Hepatocyte (in vitro differentiated cells): ENCODE measurements at regions not wholly inside any gene's neighbourhood (a gene's known extent, or its start where the extent isn't known, plus 50 kb on each side); places are given as distances from the start of the nearest gene placed in this dataset.

Source experiments
- DNase-seq: peaks from one replicate; pipeline ENCODE4 v3.0.0-alpha.2; 2016; ENCODE audit warnings: low spot score
- H2AFZ ChIP-seq: fragments of 200-600 bp; sonication (generic); 2 replicates; pipeline ENCODE4 v1.6.0; 2016; ENCODE audit warnings: antibody characterized with exemption, mild to moderate bottlenecking
- H3K27ac ChIP-seq: fragments of 200-600 bp; sonication (generic); 2 replicates; pipeline ENCODE4 v1.5.1; 2016; ENCODE audit warnings: mild to moderate bottlenecking
- H3K27me3 ChIP-seq: fragments of 200-600 bp; sonication (generic); 2 replicates; pipeline ENCODE4 v1.6.1; 2016
- H3K36me3 ChIP-seq: fragments of 200-600 bp; sonication (generic); replicated peaks from 2 replicates; pipeline ENCODE4 v1.5.1; 2016; ENCODE audit warnings: low read depth; ENCODE audit not compliant: insufficient read depth
- H3K4me1 ChIP-seq: fragments of 200-600 bp; sonication (generic); 2 replicates; pipeline ENCODE4 v1.5.1; 2016; ENCODE audit warnings: mild to moderate bottlenecking, moderate library complexity; ENCODE audit not compliant: insufficient read depth
- H3K4me2 ChIP-seq: fragments of 200-600 bp; sonication (generic); 2 replicates; pipeline ENCODE4 v1.6.0; 2016
- H3K4me3 ChIP-seq: fragments of 200-600 bp; sonication (generic); 2 replicates; pipeline ENCODE4 v1.5.1; 2016; ENCODE audit warnings: mild to moderate bottlenecking
- H3K79me2 ChIP-seq: fragments of 200-600 bp; sonication (generic); 2 replicates; pipeline ENCODE4 v1.6.0; 2017; ENCODE audit warnings: mild to moderate bottlenecking
- H3K9me2 ChIP-seq: fragments of 200-600 bp; sonication (generic); replicated peaks from 2 replicates; pipeline ENCODE4 v1.6.0; 2017; ENCODE audit warnings: mild to moderate bottlenecking; ENCODE audit not compliant: insufficient read depth
- H3K9me3 ChIP-seq: fragments of 200-600 bp; sonication (generic); 2 replicates; pipeline ENCODE4 v1.5.1; 2016; ENCODE audit warnings: low read depth, mild to moderate bottlenecking
- H4K20me1 ChIP-seq: fragments of 200-600 bp; sonication (generic); 2 replicates; pipeline ENCODE4 v1.6.0; 2016; ENCODE audit warnings: mild to moderate bottlenecking; ENCODE audit not compliant: insufficient read depth, poor library complexity, severe bottlenecking
- CTCF ChIP-seq: fragments of 200-600 bp; sonication (generic); IDR thresholded peaks from 2 replicates; pipeline ENCODE4 v1.5.1; 2016; ENCODE audit warnings: antibody characterized with exemption, mild to moderate bottlenecking; ENCODE audit not compliant: poor library complexity
- EZH2 ChIP-seq: fragments of 200-600 bp; sonication (generic); IDR thresholded peaks from 2 replicates; pipeline ENCODE4 v1.6.1; 2016; ENCODE audit warnings: antibody characterized with exemption, mild to moderate bottlenecking, borderline replicate concordance
- EZH2phosphoT487 ChIP-seq: fragments of 200-600 bp; sonication (generic); IDR thresholded peaks from one replicate; pipeline ENCODE4 v1.6.1; 2018; ENCODE audit warnings: antibody characterized with exemption, mild to moderate bottlenecking, low read depth, moderate library complexity; ENCODE audit not compliant: unreplicated experiment, severe bottlenecking
- WGBS: methylation state at CpG from one replicate; pipeline ENCODE4 v1.1.6; 2016; ENCODE audit warnings: low lambda C conversion rate; ENCODE audit errors: missing lambda C conversion rate; 5-methylcytosine and 5-hydroxymethylcytosine counted together

GRCh38 chr4:162401021-162401420 lies 237.2 kb upstream of the FSTL5 start:
- DNase-seq, result no peak
- no peaks in the 10 kb centered on the region for H3K79me2 ChIP-seq
- H4K20me1 ChIP-seq, result no peaks in the 10 kb centered on the region
- H3K27me3 ChIP-seq, result no peaks in the 10 kb centered on the region
- H3K4me2 ChIP-seq, result no peak overlapping the region
- TF ChIP-seq CTCF (no peak), EZH2 (no peak), EZH2phosphoT487 (no peak)
- no peaks in the 10 kb centered on the region for H3K36me3 ChIP-seq
- no peaks in the 10 kb centered on the region for H3K9me2 ChIP-seq
- no peak overlapping the region for H2AFZ ChIP-seq
- WGBS, result 88% methylated on average over 5 of the region's 5 CpGs
- H3K4me3 ChIP-seq, result no peak overlapping the region
- no peak overlapping the region for H3K27ac ChIP-seq
- no peaks in the 10 kb centered on the region for H3K4me1 ChIP-seq
- H3K9me3 ChIP-seq, result no peaks in the 10 kb centered on the region

DNA sequence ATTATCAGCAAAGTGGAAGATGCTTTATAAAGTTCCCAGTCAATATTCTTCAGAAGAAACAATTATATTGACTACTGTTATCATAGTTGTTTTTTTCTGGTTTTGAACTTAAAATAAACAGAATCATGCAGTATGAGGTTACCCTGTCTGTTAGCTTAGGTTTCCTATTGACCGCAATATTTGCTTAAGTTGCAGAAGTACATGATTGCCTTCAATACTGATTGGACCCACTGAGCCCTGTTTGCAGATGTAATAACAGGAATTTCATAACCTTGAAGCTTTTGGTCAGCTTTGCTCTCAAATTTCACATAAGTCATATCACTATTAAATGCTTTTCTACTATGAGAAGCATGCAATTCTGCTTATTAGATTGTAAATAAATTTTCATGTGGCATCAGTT lies 229.1 kb upstream of the FSTL5 start:
- TF ChIP-seq EZH2phosphoT487, result no peak
- no peak for TF ChIP-seq EZH2
- no peak for TF ChIP-seq CTCF
- Histone ChIP-seq H3K9me3 (no peaks in the 10 kb centered on the region), H3K9me2 (no peaks in the 10 kb centered on the region), H3K27me3 (no peaks in the 10 kb centered on the region), H3K4me1 (no peaks in the 10 kb centered on the region), H3K27ac (no peak overlapping the region), H3K36me3 (no peaks in the 10 kb centered on the region), H4K20me1 (no peaks in the 10 kb centered on the region), H3K4me3 (no peak overlapping the region), H3K4me2 (no peak overlapping the region), H3K79me2 (no peaks in the 10 kb centered on the region), H2AFZ (no peak overlapping the region)
- 75% methylated on average over 1 of the region's 1 CpG for WGBS
- no peak for DNase-seq

DNA sequence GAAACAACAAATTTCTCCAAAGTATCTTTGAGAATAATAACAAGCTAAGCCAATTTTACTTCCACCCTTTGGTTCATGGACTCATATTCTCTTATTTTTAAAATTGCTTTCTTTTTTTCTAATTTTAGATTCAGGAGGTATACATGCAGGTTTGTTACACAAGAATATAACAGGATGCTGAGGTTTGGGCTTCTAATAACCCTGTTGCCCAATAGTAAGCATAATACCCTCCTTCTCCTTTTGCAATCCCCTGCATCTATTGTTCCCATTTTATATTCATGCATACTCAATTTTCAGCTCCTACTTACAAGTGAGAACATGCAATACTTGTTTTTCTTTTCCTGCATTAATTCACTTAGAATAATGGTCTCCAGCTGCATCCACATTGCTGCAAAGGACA lies 202.3 kb upstream of the FSTL5 start:
- H3K4me1 ChIP-seq, result no peaks in the 10 kb centered on the region

More for the DNA sequence above, 202.3 kb upstream of the FSTL5 start:
- Histone ChIP-seq H3K9me3 (no peaks in the 10 kb centered on the region), H4K20me1 (no peaks in the 10 kb centered on the region), H3K4me2 (no peak overlapping the region), H3K27me3 (no peaks in the 10 kb centered on the region), H3K27ac (no peak overlapping the region), H3K79me2 (no peaks in the 10 kb centered on the region), H3K9me2 (no peaks in the 10 kb centered on the region), H3K4me3 (no peak overlapping the region), H2AFZ (no peak overlapping the region), H3K36me3 (no peaks in the 10 kb centered on the region)
- DNase-seq, result no peak
- TF ChIP-seq EZH2phosphoT487, result no peak
- TF ChIP-seq EZH2, result no peak
- TF ChIP-seq CTCF, result no peak
